GM10266 (cell line): ENCODE measurements at regions not wholly inside any gene's neighbourhood (a gene's known extent, or its start where the extent isn't known, plus 50 kb on each side); places are given as distances from the start of the nearest gene placed in this dataset.

Experiments
- DNase-seq: peaks from one replicate; pipeline ENCODE4 v3.0.0; 2012; ENCODE audit errors: extremely low spot score
- TF ChIP-seq, protein P1 (sequence below): IDR thresholded peaks from 2 replicates; pipeline ENCODE4 v1.5.1; 2012; ENCODE audit warnings: mild to moderate bottlenecking, low read depth; ENCODE audit not compliant: control insufficient read depth, insufficient read depth; ENCODE audit errors: missing control alignments

DNA sequence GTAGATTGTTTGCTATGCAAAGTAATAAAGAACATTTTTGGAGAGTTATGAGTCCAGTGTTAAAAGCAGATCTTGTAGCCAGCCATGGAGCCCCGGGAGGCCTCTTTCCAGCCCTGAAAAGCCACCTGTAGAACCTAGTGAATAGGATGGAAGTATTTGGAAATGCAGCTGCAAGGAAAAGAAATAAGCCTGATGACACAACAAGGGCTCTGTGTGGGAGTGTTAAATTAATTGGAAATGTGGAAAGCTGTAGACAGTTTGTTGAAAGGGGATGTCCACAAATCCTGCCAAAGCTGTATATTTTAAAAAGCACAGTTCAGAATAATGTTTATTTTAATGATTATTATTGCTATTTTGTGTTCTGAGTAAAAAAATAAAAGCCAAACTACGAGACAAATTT is 152.5 kb upstream of the GHR start:
- TF ChIP-seq, protein P1, sequence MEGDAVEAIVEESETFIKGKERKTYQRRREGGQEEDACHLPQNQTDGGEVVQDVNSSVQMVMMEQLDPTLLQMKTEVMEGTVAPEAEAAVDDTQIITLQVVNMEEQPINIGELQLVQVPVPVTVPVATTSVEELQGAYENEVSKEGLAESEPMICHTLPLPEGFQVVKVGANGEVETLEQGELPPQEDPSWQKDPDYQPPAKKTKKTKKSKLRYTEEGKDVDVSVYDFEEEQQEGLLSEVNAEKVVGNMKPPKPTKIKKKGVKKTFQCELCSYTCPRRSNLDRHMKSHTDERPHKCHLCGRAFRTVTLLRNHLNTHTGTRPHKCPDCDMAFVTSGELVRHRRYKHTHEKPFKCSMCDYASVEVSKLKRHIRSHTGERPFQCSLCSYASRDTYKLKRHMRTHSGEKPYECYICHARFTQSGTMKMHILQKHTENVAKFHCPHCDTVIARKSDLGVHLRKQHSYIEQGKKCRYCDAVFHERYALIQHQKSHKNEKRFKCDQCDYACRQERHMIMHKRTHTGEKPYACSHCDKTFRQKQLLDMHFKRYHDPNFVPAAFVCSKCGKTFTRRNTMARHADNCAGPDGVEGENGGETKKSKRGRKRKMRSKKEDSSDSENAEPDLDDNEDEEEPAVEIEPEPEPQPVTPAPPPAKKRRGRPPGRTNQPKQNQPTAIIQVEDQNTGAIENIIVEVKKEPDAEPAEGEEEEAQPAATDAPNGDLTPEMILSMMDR: no peak
- no peak for DNase-seq

DNA sequence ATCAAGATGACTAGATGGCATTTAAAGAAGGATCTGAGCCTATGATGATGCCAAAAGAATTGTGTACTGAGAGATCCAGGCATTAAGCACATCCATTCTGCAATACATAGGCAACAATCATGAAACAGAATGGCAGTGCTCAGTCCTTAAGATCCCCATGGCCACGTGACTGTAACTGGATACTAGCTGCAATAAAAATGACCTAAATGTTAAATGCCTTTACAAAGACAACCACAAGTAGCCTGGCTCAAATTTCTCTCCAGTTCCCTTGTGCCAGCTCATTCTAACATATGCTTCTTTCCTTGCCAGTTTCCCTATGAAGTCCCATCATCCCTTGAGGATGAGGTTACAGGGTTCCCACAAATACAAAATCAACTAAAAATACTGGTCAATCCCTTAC is 148.3 kb upstream of the GHR start:
- no peak for DNase-seq
- TF ChIP-seq, protein P1: no peak

- TF ChIP-seq, protein P1: no peak
- DNase-seq: no peak
Measured at GRCh38 chr5:42277293-42277692, 145.9 kb upstream of the GHR start.

DNA sequence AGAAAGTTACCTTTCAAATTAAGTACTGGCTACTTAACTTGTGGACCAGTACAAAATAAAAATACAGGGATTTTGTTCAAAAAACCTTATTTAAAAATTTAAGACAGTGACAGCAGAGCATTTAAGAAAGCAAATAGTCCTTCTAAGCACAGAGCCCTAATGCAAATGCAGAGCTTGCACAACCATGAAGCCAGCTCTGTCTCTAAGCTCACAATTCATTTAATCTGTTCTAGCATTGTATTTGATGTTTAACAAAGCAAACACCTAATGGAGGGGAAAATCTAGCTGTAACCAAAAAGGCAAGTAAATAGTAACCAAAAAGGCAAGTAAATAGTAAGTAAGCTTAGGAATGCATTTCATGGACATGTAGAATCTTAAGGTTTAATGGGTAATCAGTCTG is 138.7 kb upstream of the GHR start:
- TF ChIP-seq, protein P1: no peak
- DNase-seq: no peak

DNA sequence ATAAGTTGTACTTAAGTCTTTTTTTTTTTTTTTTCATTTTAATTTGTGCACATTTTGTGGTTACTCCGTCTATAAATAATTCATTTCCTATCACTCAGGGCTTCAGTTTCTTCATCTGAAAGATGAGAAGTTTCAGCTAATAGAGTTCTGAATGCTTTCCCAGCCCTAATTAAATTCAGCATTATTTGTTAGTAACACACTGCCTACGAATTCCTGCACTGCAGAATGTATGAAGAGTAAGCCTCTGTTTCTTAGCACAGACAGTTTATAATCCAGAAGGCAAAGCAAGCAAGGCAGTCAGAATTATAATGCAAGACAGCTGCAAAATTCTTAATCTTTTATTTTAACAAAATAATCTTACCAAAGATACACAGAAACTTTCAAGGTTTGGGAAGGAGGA is 138.0 kb upstream of the GHR start:
- TF ChIP-seq, protein P1: no peak
- DNase-seq: no peak

- no peak for DNase-seq
- TF ChIP-seq, protein P1: no peak
Measured at GRCh38 chr5:42300496-42300895, 122.7 kb upstream of the GHR start.

- no peak for DNase-seq
Measured at GRCh38 chr5:42301349-42301748, 121.9 kb upstream of the GHR start.

More at GRCh38 chr5:42301349-42301748, 121.9 kb upstream of the GHR start:
- TF ChIP-seq, protein P1: no peak
